Prostate gland (tissue), 2 donors: ENCODE measurements at regions not wholly inside any gene's neighbourhood (a gene's known extent, or its start where the extent isn't known, plus 50 kb on each side); places are given as distances from the start of the nearest gene placed in this dataset.
A peak's percentile ranks its signal among the peaks of the same experiment; 100 is the strongest.

Experiments
- CTCF ChIP-seq, 4 experiments: fragments of 200-600 bp in 2 of 4; fragments of 450-650 bp in 2 of 4; sonication (generic) in 2 of 4; IDR thresholded peaks; 1 replicate in 3 of 4; 2 replicates in 1 of 4; pipeline ENCODE4 v1.5.1; 2016 to 2019; ENCODE audit warnings: antibody characterized with exemption in 4 of 4, mild to moderate bottlenecking in 2 of 4, moderate library complexity in 2 of 4
- POLR2A ChIP-seq: fragments of 450-650 bp; IDR thresholded peaks from one replicate; pipeline ENCODE4 v1.6.1; 2016; ENCODE audit warnings: antibody characterized with exemption, mild to moderate bottlenecking
- POLR2AphosphoS5 ChIP-seq: sonication (generic); formaldehyde crosslinking; IDR thresholded peaks from one replicate; pipeline ENCODE4 v1.6.1; 2017; ENCODE audit warnings: antibody characterized with exemption

DNA sequence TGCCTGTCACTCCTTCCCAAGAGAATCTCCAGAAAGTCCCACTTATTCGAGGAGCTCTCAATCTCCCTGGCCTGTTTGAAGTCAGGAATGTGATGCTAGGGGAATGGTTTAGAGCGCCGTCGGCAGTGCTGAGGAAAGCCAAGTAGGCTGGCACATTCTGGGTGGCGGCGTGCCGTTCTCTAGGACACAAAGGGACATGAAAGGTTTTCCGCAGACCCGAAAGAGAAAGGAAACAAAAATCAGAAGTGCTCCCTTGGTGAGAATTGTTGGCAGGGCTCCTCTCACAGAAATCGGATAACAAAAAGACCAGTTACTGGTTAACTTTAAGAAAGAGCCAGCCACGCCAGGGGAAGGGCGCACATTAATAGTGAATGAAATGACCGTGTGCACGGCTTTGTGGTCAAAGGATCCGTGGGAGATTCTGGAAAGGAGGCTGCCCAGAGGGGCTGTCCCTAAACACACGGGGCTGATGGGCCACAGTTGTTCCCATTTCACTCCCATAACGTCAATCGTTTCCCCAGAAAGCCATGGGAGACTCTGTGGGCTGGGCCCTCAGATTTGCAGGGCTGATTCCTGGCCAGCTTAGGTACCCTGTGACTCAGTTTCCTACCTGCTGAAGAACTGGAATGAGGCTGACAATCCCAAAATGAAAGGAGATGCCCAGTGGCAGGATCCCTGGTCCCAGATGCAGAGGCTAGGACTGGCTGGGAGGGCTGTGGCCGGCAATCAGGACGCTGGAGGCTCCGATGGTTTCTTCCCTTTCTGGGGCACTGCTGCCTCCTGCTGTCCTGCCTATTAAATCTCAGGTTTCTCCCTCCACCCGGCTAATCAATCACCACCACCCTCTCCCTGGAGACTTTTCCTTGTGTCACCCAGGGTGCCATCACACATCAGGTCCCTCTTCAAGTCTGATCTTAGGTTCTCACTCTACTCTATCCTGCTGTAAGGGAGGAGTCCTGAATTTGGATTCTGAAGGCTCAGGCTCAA is 82.3 kb downstream of the RCN1 start:
- TF ChIP-seq CTCF (IDR thresholded peaks at IDR 0.05) (peak; percentile 25 to 69 (median 60)), POLR2A (no peak), POLR2AphosphoS5 (no peak)
